Liver (tissue), 8 donors: ENCODE measurements at regions not wholly inside any gene's neighbourhood (a gene's known extent, or its start where the extent isn't known, plus 50 kb on each side); places are given as distances from the start of the nearest gene placed in this dataset.

Experiments used
- DNase-seq: peaks from one replicate; pipeline ENCODE4 v3.0.0-alpha.2; 2017; ENCODE audit warnings: low spot score
- H3K27ac ChIP-seq, 2 donors: one replicate each; pipeline ENCODE4 v1.7.0; 2013; ENCODE audit warnings: inconsistent platforms in 2 of 2, low read length in 2 of 2, control low read depth in 1 of 2, low read depth in 1 of 2, mild to moderate bottlenecking in 1 of 2
- H3K27me3 ChIP-seq, 4 donors: one replicate each; pipeline versions ENCODE4 v1.6.1 to v1.7.0; 2013; ENCODE audit warnings: low read length in 3 of 4, inconsistent platforms in 1 of 4, mild to moderate bottlenecking in 1 of 4, moderate library complexity in 1 of 4; ENCODE audit not compliant: control insufficient read depth in 4 of 4, insufficient read depth in 4 of 4
- H3K36me3 ChIP-seq, 4 donors: one replicate each; pipeline versions ENCODE4 v1.6.1 to v1.7.0; 2013; ENCODE audit warnings: low read length in 3 of 4, mild to moderate bottlenecking in 3 of 4, low read depth in 1 of 4, moderate library complexity in 1 of 4; ENCODE audit not compliant: control insufficient read depth in 4 of 4, insufficient read depth in 3 of 4
- H3K4me1 ChIP-seq, 4 donors: one replicate each; pipeline versions ENCODE4 v1.6.1 to v1.7.0; 2013; ENCODE audit warnings: low read length in 3 of 4, mild to moderate bottlenecking in 3 of 4, moderate library complexity in 1 of 4; ENCODE audit not compliant: control insufficient read depth in 4 of 4, insufficient read depth in 4 of 4
- H3K4me3 ChIP-seq, 3 donors: one replicate each; pipeline versions ENCODE4 v1.6.1 to v1.7.0; 2013; ENCODE audit warnings: low read length in 3 of 3, control low read depth in 1 of 3, low read depth in 1 of 3, mild to moderate bottlenecking in 1 of 3
- H3K9ac ChIP-seq, 2 donors: one replicate each; pipeline ENCODE4 v1.7.0; 2013; ENCODE audit warnings: low read length in 2 of 2, mild to moderate bottlenecking in 2 of 2, moderate library complexity in 2 of 2, control low read depth in 1 of 2, low read depth in 1 of 2
- H3K9me3 ChIP-seq, 4 donors: one replicate each; pipeline versions ENCODE4 v1.6.1 to v1.7.0; 2013; ENCODE audit warnings: low read length in 3 of 4; ENCODE audit not compliant: control insufficient read depth in 4 of 4
- ATF3 ChIP-seq: IDR thresholded peaks from 2 replicates; pipeline ENCODE4 v1.6.1; 2016; ENCODE audit warnings: antibody characterized with exemption
- CTCF ChIP-seq: fragments of 150-350 bp; IDR thresholded peaks from 2 replicates; pipeline ENCODE4 v1.5.1; 2017; ENCODE audit warnings: improper control_type of control experiment, low read depth, low read length; ENCODE audit not compliant: missing input control
- EGR1 ChIP-seq, 2 donors: IDR thresholded peaks; 2 replicates each; pipeline ENCODE4 v1.6.1; 2016 to 2018; ENCODE audit warnings: antibody characterized with exemption in 2 of 2, low read depth in 2 of 2
- FOXA2 ChIP-seq: IDR thresholded peaks from 2 replicates; pipeline ENCODE4 v1.6.1; 2016; ENCODE audit warnings: antibody characterized with exemption
- HNF4A ChIP-seq, 2 donors: conservative IDR thresholded peaks; 2 replicates each; pipeline ENCODE4 v1.6.1; 2016; ENCODE audit warnings: antibody characterized with exemption in 2 of 2, mild to moderate bottlenecking in 2 of 2
- HNF4G ChIP-seq: IDR thresholded peaks from 2 replicates; pipeline ENCODE4 v1.6.1; 2016; ENCODE audit warnings: antibody characterized with exemption
- JUND ChIP-seq, 2 donors: IDR thresholded peaks; 2 replicates each; pipeline ENCODE4 v1.6.1; 2016; ENCODE audit warnings: antibody characterized with exemption in 2 of 2
- MAX ChIP-seq: IDR thresholded peaks from 2 replicates; pipeline ENCODE4 v1.6.1; 2016; ENCODE audit warnings: antibody characterized with exemption
- NR2F2 ChIP-seq: IDR thresholded peaks from 2 replicates; pipeline ENCODE4 v1.6.1; 2016; ENCODE audit warnings: antibody characterized with exemption
- RAD21 ChIP-seq, 2 donors: IDR thresholded peaks; 2 replicates each; pipeline ENCODE4 v1.6.1; 2016; ENCODE audit warnings: antibody characterized with exemption in 2 of 2, mild to moderate bottlenecking in 2 of 2
- REST ChIP-seq: IDR thresholded peaks from 2 replicates; pipeline ENCODE4 v1.6.1; 2016; ENCODE audit warnings: antibody characterized with exemption, mild to moderate bottlenecking
- RXRA ChIP-seq, 2 donors: IDR thresholded peaks; 2 replicates each; pipeline ENCODE4 v1.6.1; 2017 to 2018; ENCODE audit warnings: antibody characterized with exemption in 2 of 2, mild to moderate bottlenecking in 1 of 2
- SP1 ChIP-seq: IDR thresholded peaks from 2 replicates; pipeline ENCODE4 v1.6.1; 2018; ENCODE audit warnings: antibody characterized with exemption, mild to moderate bottlenecking
- TAF1 ChIP-seq: conservative IDR thresholded peaks from 2 replicates; pipeline ENCODE4 v1.6.1; 2016; ENCODE audit warnings: antibody characterized with exemption, mild to moderate bottlenecking
- YY1 ChIP-seq: IDR thresholded peaks from 2 replicates; pipeline ENCODE4 v1.6.1; 2016; ENCODE audit warnings: antibody characterized with exemption, mild to moderate bottlenecking
- ZBTB33 ChIP-seq: IDR thresholded peaks from 2 replicates; pipeline ENCODE4 v1.6.1; 2016; ENCODE audit warnings: antibody characterized with exemption
- WGBS: extraction: QIAGEN DNeasy Blood & Tissue Kit; methylation state at CpG from one replicate; pipeline ENCODE4 v1.1.7; 2013; 5-methylcytosine and 5-hydroxymethylcytosine counted together
- donor health status: healthy.
- donor health status: healthy.
- donor health status: healthy.
- donor health status: healthy.
- donor health status: healthy.

- WGBS, result 71% methylated on average over 1 of the region's 1 CpG
- no peak for DNase-seq
- H3K9ac ChIP-seq, result no peak overlapping the region
- TF ChIP-seq RAD21 (IDR thresholded peaks at IDR 0.05), result no peak
- no peak for TF ChIP-seq YY1
- no peak for TF ChIP-seq RXRA (IDR thresholded peaks at IDR 0.05)
- TF ChIP-seq TAF1, result no peak
- TF ChIP-seq HNF4A (conservative IDR thresholded peaks at IDR 0.05), result no peak
- TF ChIP-seq ATF3, result no peak
- no peak for TF ChIP-seq NR2F2
- TF ChIP-seq SP1, result no peak
- no peak for TF ChIP-seq JUND (IDR thresholded peaks at IDR 0.05)
- no peaks in the 10 kb centered on the region for H3K27me3 ChIP-seq
- H3K4me3 ChIP-seq, result no peak overlapping the region
- no peaks in the 10 kb centered on the region for H3K9me3 ChIP-seq
- no peaks in the 10 kb centered on the region for H3K4me1 ChIP-seq
- no peak overlapping the region for H3K27ac ChIP-seq
- no peaks in the 10 kb centered on the region for H3K36me3 ChIP-seq
Observed at GRCh38 chr13:73268306-73268705, 209.5 kb downstream of the KLF5 start.

GRCh38 chr13:73266640-73267180, 207.9 kb downstream of the KLF5 start:
- H3K4me3 ChIP-seq, result no peak overlapping the region
- TF ChIP-seq JUND (IDR thresholded peaks at IDR 0.05) (no peak), REST (no peak), NR2F2 (no peak), RXRA (IDR thresholded peaks at IDR 0.05) (no peak), HNF4A (conservative IDR thresholded peaks at IDR 0.05) (no peak), MAX (no peak), YY1 (no peak), ZBTB33 (no peak), FOXA2 (no peak), CTCF (no peak), ATF3 (no peak), HNF4G (no peak), TAF1 (no peak), EGR1 (IDR thresholded peaks at IDR 0.05; ENCODE audit: low read depth in 2 of 2) (no peak)
- H3K9me3 ChIP-seq, result no peaks in the 10 kb centered on the region
- H3K27ac ChIP-seq, result no peak overlapping the region
- no peaks in the 10 kb centered on the region for H3K4me1 ChIP-seq
- no peaks in the 10 kb centered on the region for H3K36me3 ChIP-seq
- no peak overlapping the region for H3K9ac ChIP-seq
- no peak for DNase-seq
- WGBS, result 78% methylated on average over 3 of the region's 3 CpGs
- H3K27me3 ChIP-seq, result no peaks in the 10 kb centered on the region
